HG03521 (cell line): ENCODE measurements at regions not wholly inside any gene's neighbourhood (a gene's known extent, or its start where the extent isn't known, plus 50 kb on each side); places are given as distances from the start of the nearest gene placed in this dataset.

Experiments
- ATAC-seq: cut with Tn5 transposase; IDR thresholded peaks from one replicate; pipeline ENCODE4 v1.9.1; 2021; ENCODE audit warnings: mild to moderate bottlenecking, moderate library complexity; ENCODE audit not compliant: unreplicated experiment

DNA sequence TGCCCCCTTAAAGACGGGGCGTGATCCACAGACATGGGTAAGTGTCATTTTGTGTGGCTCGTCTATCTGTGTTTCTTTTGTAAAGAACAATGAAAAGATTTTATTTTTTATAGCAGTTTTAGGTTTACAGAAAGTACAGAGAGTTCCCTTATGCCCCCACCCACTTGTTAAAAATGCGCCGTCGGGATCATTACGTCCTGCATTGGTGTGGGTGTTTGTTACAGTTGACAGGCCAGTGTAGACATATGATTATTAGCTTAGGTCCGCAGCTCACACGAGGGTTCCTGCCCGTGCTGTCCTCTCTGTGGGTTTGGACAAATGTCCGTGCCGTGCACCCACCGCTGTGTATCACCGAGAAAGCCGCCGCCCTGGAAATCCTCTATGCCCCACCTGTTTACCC, 50.5 kb downstream of the RGS12 start:
- ATAC-seq = no peak

DNA sequence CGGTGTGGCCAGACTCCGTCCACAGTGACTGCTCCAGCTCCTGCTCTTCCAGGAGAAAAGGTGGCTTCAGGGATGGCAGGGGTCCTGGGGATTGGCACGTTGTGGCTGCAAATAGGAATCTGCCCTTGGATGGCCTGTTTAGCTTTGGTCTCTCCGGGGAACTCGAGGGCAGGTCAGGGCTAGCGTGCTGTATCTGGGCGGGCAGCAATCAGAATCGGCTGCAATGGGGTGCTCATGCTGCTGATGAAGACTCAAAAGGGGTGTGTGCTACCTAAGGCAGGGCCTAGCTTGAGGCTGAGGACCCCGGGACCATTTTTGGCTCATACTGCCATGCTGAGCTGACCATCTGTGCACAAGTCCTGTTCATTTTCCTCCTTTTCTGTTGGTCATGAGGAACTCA, 51.3 kb downstream of the RGS12 start:
- ATAC-seq = no peak

DNA sequence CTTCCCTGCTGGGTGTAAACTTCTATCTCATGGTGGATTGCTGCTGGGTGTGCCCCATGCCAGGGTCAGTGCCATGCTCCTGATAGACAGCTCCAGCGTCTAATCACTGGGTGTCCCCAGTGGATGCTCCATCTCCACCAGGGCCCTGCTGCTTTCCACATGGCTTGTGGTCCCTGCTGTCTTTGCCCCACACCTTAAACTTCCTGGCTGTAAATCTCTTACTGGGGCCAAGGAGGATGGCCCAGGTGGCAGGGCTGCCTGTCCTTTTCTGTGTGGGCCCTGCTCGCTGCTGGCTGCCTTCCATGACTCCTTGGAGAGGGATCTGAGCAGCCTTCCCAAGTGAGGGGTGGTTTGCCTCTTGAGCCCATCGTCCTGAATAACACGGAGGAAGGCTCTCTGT, 51.8 kb downstream of the RGS12 start:
- no peak for ATAC-seq

DNA sequence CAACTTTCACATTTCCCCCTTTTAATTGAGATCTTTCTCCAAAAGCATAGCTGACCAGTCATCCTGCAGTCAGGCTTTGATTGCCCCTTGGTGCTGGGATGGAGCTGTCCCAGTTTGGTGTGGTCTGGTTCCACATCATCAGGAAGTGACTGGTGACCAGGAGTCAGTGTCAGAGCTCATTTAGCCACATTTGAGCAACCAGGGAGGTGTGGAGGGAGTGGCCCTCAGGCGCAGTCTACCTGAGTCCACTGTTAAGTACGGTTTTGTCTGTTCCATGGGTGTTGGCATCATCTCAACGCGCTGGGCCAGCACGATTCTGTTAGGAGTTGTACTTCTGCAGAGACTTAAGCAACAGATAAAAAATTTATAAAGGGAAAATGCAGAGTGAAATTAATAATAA, 52.6 kb downstream of the RGS12 start:
- no peak for ATAC-seq

DNA sequence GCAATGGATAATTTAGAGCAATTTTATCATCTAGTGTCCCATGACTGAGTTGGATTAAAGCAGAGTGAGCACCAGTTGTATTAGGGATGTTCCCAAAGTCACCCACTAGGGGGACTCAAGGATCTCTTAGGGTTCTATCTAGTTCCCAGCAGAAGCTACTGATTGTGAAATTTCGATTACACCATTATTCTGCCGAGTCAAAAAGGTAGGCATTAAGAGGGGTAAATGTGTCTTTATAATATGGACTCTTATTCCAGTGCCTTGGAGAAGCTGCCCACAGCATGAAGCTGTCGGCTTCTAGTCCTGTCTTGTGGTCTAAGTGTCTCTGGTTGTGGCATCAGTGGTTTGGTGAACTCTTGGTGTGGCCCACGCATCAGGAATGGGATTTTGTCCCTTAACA, 53.3 kb downstream of the RGS12 start:
- no peak for ATAC-seq

DNA sequence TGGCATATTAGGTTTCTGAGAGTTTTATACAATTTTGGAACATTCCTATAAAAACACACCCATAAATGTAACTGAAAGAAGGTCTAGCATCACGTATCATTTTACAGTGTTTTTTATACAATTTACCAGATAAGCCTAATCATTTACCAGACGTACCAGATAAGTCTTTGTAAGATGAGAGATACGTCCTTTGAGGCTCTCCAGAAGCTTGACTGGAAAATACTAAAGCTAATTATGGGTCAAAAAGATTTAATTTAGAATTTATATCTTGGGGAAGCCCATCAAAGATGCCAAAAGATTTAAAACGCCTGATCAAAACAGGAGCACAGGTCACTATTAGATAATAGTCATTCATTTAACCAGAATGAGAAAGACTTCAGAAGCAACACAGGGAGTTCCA, 55.0 kb downstream of the RGS12 start:
- no peak for ATAC-seq

DNA sequence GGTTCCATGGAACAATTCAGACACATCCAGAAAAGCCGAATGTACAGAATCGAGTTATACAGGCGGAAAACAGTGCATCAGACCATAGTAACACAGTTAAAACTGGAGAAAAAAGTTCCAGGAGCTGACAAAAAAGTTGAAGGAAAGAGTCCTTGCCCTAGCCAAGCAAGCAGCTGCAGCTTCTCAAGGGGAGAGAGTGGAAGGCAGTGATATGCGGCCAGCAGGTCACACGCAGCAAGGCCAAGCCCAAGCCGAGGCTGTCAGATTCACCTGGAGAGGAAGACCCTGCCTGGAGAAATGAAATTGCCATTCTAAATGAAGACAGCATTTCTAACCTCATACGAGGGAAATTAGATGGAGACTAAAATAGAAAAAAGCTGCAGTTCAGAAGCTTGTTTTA, 55.8 kb downstream of the RGS12 start:
- no peak for ATAC-seq

DNA sequence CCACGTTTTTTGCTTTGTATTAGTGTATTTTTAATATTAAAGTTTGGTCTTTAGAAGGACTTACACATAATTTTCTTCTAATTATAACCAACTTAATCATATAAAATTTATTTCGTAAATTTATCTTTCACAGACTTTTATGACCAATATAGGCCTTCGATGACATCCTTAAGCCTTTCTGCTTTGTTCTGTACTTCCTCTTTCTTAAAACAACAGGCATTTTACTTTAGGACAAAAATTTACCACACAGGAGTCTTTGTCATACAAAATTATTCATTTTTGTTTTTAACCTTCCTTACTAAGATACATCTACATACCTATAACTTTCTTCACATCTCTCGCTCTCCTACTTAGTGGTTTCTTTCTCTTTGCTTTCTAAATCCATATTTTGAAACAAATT, 56.3 kb downstream of the RGS12 start:
- ATAC-seq = no peak

DNA sequence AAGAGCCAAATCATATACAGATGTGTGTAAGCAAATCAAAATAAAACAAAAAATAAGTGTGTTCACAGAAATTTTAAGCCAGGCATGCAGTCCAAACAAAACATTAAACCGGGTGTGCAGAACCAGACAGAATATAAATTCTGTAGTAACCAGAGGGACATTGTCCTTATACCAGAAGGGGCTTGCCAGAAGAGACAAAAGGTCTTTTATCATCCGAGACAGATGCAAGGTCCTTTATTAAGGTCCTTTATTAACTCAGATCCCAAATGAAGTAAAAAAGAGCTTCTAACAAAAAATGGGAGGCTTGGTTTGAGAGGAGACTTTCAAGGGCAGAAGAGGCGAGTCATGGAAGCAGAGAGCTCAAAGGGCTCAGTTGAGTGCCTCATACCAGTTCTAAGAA, 59.2 kb downstream of the RGS12 start:
- no peak for ATAC-seq

DNA sequence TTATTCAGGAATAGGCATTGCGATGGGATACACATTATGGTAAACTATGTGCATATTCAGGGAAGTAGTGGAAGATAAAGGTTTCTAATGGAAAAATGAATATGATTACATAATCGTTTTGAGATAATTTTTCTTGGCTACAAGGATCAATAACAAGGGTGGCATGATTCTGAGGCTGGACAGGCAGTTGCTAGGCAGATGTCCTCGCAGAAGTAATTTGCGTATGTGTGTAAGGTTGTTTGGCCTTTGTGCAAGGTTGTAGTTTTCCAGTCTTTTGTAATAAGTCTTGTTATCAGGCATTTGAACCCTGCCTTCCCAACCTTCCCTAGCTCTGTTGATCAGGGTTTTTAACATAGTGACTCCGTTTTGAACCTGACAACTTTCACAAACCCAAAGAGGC, 59.7 kb downstream of the RGS12 start:
- no peak for ATAC-seq

DNA sequence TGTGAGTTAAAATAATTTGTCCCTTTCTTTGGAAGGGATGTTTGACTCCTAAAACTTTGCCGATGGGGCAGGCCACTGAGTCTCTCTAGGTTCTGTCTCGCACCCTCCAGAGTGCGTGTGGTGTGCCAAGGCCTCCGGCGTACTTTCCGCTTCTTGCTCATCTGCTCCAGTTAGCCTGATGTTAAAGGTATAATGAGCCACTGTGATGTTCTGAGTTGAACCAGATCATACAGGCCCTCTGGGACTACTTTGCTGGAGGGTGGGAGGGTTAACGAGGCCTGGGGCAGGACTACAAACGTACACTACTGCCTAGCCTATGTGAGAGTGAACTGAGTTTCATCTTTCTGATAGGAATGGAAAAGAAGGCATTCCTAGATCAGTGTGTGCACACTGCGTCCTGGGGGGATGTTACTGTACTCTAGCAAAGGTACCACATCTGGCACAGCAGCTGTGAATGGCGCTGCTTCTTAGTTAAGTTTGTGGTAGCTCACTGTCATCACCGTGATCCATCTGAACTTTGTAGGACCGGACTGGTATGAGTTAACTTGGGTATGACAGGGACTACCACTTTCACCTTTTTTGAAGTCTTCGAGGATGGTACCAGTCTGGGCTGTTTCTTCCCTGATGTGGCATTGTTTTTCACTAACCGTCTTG, 60.2 kb downstream of the RGS12 start:
- no peak for ATAC-seq

DNA sequence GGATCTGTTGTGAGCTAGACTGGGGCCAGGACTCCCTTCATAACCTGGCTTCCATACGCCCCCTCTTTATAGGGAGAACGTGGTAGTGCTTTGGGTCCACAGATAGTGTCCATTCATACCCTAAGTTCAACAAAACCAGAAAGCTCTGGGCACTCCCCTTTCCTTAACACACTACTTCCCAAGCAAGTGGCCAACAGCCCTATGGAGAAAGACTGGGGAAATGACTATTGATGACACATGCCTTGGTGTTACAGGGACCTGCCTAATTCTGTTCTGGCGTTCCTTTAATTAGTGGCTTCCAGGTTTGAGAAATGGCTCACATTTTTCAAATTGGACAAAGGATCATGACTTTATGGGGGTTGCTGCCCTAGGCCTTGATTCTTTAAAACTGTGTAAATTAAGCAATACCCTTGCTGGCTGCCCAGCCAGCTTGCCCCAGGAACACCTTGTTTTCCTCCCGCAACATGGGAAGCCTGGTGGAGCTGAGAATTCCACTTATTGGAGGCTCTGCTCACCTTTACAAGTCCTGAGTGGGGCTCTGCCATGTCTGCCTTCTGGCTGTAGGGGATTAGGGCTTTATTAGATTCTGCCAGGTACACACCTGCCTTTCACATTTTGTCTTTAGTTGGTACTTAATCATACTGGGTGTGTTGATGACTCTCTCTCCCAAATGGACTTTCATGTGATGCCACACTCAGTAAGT, 61.1 kb downstream of the RGS12 start:
- ATAC-seq = no peak

DNA sequence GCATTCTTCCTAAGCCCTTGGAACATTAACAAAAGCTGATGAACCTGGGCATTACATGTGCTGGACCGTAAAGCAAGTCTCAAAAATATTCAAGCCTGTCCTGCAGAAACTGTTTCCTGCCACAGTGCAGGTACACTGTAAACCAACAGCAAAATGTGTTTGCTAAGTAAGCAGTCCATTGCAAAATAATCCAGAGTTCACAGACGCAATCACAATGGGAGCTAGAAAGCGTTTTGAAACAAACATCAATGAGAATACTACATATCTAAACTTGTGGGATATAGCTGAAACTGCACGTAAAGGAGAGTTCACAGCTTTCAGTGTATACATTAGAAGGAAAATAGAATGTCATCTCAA, 61.6 kb downstream of the RGS12 start:
- no peak for ATAC-seq

DNA sequence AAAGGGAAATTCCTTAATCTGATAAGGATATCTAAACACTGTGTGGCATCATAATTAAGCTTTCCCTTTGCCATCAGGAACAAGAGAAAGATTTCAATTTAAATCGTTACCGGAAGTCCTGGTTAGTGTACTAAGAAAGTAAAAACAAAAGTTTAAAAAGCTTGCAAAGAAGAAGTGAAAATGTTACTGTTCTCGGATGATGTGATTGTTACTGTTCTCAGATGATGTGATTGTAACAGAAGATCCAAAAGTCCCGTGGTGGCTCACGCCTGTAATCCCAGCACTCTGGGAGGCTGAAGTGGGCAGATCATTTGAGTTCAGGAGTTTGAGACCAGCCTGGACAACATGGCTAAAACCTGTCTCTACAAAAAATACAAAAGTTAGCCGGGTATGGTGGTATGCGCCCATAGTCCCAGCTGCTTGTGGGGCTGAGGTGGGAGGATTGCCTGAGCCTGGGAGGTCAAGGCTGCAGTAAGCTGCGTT, 62.5 kb downstream of the RGS12 start:
- peak; percentile 64 for ATAC-seq

DNA sequence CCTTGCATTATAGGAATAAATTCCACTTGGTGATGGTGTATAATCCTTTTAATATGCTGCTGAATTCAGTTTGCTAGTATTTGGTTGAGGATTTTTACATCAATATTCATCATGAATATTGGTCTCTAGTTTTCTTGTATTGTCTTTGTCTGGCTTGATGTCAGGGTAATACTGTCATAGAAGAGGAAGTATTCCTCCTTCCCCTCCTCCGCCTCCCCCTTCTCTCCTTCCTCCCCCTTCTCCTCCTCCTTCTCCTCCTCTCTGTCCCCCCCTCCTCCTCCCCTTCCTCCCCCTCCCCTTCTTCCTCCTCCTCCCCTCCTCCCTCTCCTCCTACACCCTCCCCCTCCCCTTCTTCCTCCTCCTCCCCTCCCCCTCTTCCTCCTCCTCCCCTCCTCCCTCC, 65.8 kb downstream of the RGS12 start:
- no peak for ATAC-seq

DNA sequence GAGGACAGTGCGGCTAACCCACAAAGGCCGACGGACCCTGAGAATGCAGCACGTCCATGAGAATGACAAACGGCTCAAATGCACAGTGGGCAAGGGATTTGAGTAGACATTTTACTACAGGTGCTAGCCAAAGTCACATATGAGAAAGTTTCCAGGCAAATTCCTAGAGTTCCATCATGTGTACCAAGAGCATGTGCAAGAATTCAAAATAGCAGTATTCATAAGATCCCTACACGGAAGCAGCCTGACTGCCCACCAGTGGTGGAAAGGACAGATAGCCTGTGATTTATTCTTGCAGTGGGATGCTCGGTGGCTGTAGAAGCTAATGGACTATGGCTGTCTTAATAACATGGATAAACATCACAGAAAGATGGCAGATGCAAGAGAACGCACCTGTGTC, 68.0 kb downstream of the RGS12 start:
- no peak for ATAC-seq

DNA sequence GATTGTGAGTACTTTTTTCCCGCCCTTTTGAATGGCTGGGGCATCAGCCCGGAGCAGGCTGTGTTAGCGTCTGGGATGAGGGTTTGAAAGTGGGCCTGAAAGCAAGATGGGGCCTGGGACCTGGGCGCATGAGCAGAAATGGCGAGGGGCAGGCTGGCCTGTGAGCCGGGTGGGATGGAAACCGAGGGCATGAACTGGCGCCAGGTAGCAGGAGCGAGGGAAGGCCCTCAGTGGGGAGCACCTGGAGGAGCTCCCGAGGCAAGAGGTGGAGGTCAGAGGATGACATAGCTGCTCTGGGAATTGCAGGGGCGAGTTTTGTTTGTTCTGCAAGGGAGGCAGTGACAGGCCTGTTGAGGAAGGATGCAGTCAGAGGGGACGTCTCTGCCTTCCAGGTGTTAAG, 68.6 kb downstream of the RGS12 start:
- ATAC-seq = no peak

DNA sequence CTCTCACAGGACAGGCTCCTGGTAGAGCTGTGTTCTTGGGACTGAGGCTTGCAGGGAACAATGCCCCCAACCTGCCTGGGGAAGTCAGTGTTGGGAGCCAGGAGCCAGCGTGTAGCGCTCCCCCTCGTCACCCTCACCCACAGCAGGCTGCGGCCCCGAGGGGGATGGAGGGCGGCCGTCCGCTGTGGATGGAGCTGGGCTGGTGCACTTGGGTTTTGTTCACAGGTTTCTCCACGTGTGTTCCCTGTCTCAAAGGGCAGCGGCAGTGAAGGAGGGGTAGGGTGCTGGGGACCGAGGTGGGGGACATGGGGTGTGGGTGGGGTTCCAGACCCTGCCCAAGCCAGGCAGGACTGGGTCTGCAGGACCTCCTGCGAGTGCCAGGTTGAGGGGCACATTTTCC, 69.1 kb downstream of the RGS12 start:
- no peak for ATAC-seq

DNA sequence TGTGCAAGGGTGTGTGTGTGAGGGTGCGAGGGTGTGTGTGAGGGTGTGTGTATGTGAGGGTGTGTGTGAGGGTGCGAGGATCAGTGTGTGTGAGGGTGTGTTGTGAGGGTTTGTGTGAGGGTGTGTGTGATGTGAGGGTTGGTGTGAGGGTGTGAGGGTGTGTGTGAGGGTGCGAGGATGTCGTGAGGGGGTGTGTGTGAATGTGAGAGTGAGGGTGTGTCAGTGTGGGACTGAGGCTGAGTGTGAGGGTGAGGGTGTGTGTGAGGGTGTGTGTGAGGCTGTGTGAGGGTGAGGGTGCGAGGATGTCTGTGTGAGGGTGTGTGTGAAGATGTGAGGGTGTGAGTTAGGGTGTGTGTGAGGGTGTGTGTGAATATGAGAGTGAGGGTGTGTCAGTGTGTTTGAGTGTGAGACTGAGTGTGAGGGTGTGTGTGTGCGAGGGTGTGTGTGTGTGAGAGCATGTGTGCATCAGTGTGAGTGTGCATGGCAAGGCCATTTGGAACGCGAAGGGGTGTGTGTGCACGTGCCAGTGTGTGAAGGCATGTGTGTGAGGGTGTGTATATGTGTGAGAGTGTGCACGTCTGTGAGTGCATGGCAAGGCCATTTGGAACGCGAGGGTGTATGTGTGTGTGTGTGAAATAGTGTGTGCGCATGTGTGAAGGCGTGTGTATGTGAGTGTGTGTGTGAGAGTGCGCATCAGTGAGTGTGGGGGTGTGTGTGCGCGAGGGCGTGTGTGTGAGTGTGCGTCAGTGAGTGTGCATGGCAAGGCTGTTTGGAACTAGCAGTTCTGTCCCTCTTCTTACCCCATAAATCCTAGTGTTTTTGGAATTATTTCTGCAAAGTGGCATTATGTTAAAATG, 69.8 kb downstream of the RGS12 start:
- no peak for ATAC-seq

DNA sequence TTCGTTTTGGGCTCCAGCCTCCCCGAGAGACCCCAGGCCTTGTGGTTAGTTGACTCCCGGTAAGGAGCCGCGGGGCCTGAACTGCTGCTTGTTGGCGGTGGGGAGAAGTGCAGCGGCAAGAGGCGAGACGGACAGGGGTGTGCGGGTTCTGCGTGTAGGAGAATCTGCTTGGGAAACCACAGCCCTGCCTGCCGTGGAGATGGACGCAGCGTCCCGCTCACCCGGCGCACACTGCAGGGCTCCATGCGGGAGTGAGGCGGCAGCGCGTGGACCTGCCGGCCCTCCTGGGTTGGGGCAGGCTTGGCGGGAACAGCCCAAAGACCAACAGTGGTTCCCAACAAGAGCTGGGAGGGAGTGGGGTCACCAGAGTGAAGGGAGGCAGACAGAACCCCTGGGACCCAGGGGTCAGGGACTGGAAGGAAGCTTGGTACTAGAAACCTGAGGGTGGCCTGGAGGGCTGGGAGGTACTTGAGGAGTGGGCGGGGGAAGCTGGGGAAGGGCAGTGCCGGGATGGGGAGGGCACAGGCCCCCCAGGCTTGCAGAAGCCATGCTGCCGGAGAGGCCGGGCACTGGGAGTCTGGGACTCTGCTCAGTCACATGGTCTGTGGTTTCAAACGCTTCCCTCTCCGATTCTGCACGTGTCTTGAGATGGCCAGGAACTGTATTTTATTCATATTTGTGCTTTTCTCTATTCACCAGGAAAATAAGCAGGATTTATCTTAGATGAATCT, 70.8 kb downstream of the RGS12 start:
- no peak for ATAC-seq

DNA sequence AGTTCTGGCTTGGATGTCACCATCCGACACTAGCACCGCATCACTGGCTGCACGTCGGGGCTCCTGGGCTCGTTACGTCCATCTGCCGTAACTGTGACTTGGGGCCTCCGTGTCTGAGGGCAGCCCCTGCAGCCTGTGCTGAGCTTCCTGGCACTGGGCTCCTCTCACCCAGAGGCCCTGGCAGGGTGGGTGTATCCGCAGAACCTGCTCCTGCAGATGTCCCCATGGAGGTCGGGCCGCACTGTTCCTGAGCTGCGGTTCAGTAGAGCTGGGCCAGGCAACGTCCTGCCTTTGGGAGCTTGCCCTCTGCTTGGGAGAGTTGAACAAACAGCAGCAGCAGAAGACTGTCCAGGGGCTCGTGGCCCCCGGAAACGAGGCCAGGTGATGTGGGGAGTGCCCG, 71.4 kb downstream of the RGS12 start:
- ATAC-seq = no peak
